ENCODE measurements at regions not wholly inside any gene's neighbourhood (a gene's known extent, or its start where the extent isn't known, plus 50 kb on each side); places are given as distances from the start of the nearest gene placed in this dataset.

GRCh38 chr4:59539401-59539800 is 1660.7 kb upstream of the ADGRL3 start:
- 92% methylated on average over 4 of the region's 4 CpGs; no CpG with 5 or more reads in 1 of the 2 experiments for WGBS, 2 experiments (ENCODE audit: extremely low coverage in 1 of 2, insufficient coverage in 1 of 2, insufficient read length in 1 of 2, insufficient replicate concordance in 2 of 2, low coverage in 1 of 2, low lambda C conversion rate in 2 of 2, missing lambda C conversion rate in 1 of 2)
- H2BK20ac ChIP-seq (ENCODE audit: low read length), result no peak overlapping the region
- CTCF ChIA-PET (ENCODE audit: partially characterized antibody), result no interaction called here
- no peak overlapping the region for H4K5ac ChIP-seq (ENCODE audit: insufficient read length, low read depth, low read length)
- no peaks in the 10 kb centered on the region for H3K9me3 ChIP-seq (ENCODE audit: insufficient read depth in 2 of 2, low read depth in 1 of 2, low read length in 1 of 2)
- no peak overlapping the region for H3K4me3 ChIP-seq (ENCODE audit: extremely low read depth in 1 of 4, insufficient read depth in 2 of 4, low read depth in 3 of 4, low read length in 4 of 4)
- no peaks in the 10 kb centered on the region for H3K79me2 ChIP-seq (ENCODE audit: control insufficient read depth in 1 of 2, insufficient read depth in 2 of 2, low read length in 2 of 2)
- no peaks in the 10 kb centered on the region for H3K4me1 ChIP-seq (replicated peaks in 1 of 4; ENCODE audit: control insufficient read depth in 3 of 4, insufficient read depth in 4 of 4, low read length in 3 of 4)
- no peak for DNase-seq (ENCODE audit: low read depth in 1 of 2, low spot score in 2 of 2)
- no peaks in the 10 kb centered on the region for H3K27me3 ChIP-seq (replicated peaks in 1 of 4; ENCODE audit: control insufficient read depth in 3 of 4, extremely low read depth in 1 of 4, insufficient read depth in 3 of 4, low read length in 3 of 4)
- H4K8ac ChIP-seq (ENCODE audit: extremely low read depth, insufficient read depth, low read length), result no peak overlapping the region
- no peak overlapping the region for H3K56ac ChIP-seq (replicated peaks; ENCODE audit: insufficient read length, low read depth, low read length)
- no peak overlapping the region for H2AK5ac ChIP-seq (ENCODE audit: low read depth, low read length)
- H2BK120ac ChIP-seq (replicated peaks; ENCODE audit: low read depth, low read length), result no peak overlapping the region
- H2AFZ ChIP-seq (ENCODE audit: low read length), result no peak overlapping the region
- POLR2A ChIA-PET (ENCODE audit: partially characterized antibody), result no interaction called here
- H2BK12ac ChIP-seq (ENCODE audit: low read depth, low read length), result no peak overlapping the region
- TF ChIP-seq SIRT6 (IDR thresholded peaks at IDR 0.05; ENCODE audit: low read length) (no peak), CEBPB (IDR thresholded peaks at IDR 0.05; ENCODE audit: low read depth, low read length) (no peak), KDM1A (IDR thresholded peaks at IDR 0.05; ENCODE audit: borderline replicate concordance, low read length) (no peak), ZNF274 (IDR thresholded peaks at IDR 0.05; ENCODE audit: borderline replicate concordance, extremely low read depth, low read length) (no peak), NANOG (IDR thresholded peaks at IDR 0.05; ENCODE audit: insufficient read depth, low read depth, low read length, poor library complexity, severe bottlenecking) (no peak), MAFK (IDR thresholded peaks at IDR 0.05; ENCODE audit: low read depth, low read length) (no peak), CHD1 (IDR thresholded peaks at IDR 0.05; ENCODE audit: low read depth, low read length) (no peak), CHD2 (IDR thresholded peaks at IDR 0.05; ENCODE audit: low read length) (no peak)
- TF ChIP-seq, protein P1, sequence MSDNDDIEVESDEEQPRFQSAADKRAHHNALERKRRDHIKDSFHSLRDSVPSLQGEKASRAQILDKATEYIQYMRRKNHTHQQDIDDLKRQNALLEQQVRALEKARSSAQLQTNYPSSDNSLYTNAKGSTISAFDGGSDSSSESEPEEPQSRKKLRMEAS (IDR thresholded peaks at IDR 0.05), result no peak
- no peak overlapping the region for H4K91ac ChIP-seq (replicated peaks; ENCODE audit: insufficient read length, low read length)
- no peak overlapping the region for H3K27ac ChIP-seq (ENCODE audit: low read depth, low read length)
- H3K14ac ChIP-seq (ENCODE audit: insufficient read length), result no peak overlapping the region
- H3K9ac ChIP-seq (replicated peaks in 1 of 4; ENCODE audit: extremely low read depth in 1 of 4, low read depth in 3 of 4, low read length in 3 of 4), result no peak overlapping the region
- H3K79me1 ChIP-seq (ENCODE audit: low read depth, low read length), result no peaks in the 10 kb centered on the region
- no peak overlapping the region for H3K4me2 ChIP-seq (ENCODE audit: insufficient read depth in 1 of 2, low read depth in 2 of 2, low read length in 2 of 2)
- H3K36me3 ChIP-seq (ENCODE audit: control insufficient read depth in 2 of 4, insufficient read depth in 4 of 4, low read length in 3 of 4), result no peaks in the 10 kb centered on the region
- H3K23ac ChIP-seq (ENCODE audit: insufficient read length), result no peak overlapping the region
- FAIRE-seq, result no peak
- no peaks in the 10 kb centered on the region for H4K20me1 ChIP-seq (replicated peaks in 1 of 2; ENCODE audit: control insufficient read depth in 1 of 2, insufficient read depth in 2 of 2, low read length in 2 of 2)
- H3K23me2 ChIP-seq (ENCODE audit: low read depth, low read length), result no peaks in the 10 kb centered on the region
- no peak overlapping the region for H2BK5ac ChIP-seq (ENCODE audit: low read depth, low read length)
- H3K4ac ChIP-seq (replicated peaks; ENCODE audit: insufficient read length, low read depth, low read length), result no peak overlapping the region
- no peak overlapping the region for H2BK15ac ChIP-seq (ENCODE audit: low read length)
- H3K18ac ChIP-seq (ENCODE audit: extremely low read depth, low read length), result no peak overlapping the region
